K562 (cell line): ENCODE measurements at regions not wholly inside any gene's neighbourhood (a gene's known extent, or its start where the extent isn't known, plus 50 kb on each side); places are given as distances from the start of the nearest gene placed in this dataset.

ENCODE experiments used
- BMI1 ChIP-seq: fragments of 150-350 bp; IDR thresholded peaks from 2 replicates; pipeline ENCODE4 v1.6.1; 2014; ENCODE audit warnings: low read length
- CBFB ChIP-seq: sonication (generic); formaldehyde crosslinking; IDR thresholded peaks from 2 replicates; pipeline ENCODE4 v1.4.0; 2020; ENCODE audit warnings: mild to moderate bottlenecking, missing genetic modification reagents
- EP300 ChIP-seq: IDR thresholded peaks from 2 replicates; pipeline ENCODE4 v1.6.1; 2012; ENCODE audit warnings: low read length, improper control_type of control experiment
- ETS2 ChIP-seq: IDR thresholded peaks from 2 replicates; pipeline ENCODE4 v1.6.1; 2016; ENCODE audit warnings: borderline replicate concordance, missing genetic modification characterization, mild to moderate bottlenecking, moderate library complexity, missing compliant biosample characterization; ENCODE audit not compliant: poor library complexity, severe bottlenecking
- FIP1L1 ChIP-seq: fragments of 200-400 bp; formaldehyde crosslinking; IDR thresholded peaks from 2 replicates; pipeline ENCODE4 v1.6.1; 2018; ENCODE audit warnings: mild to moderate bottlenecking, low read depth, low read length; ENCODE audit not compliant: poor library complexity, severe bottlenecking
- GABPB1 ChIP-seq: sonication (generic); formaldehyde crosslinking; IDR thresholded peaks from 2 replicates; pipeline ENCODE4 v1.8.0; 2022; ENCODE audit warnings: mild to moderate bottlenecking, missing genetic modification reagents
- MNT ChIP-seq, 2 experiments: fragments of 450-650 bp; conservative IDR thresholded peaks; 2 replicates each; pipeline ENCODE4 v1.6.1; 2017; ENCODE audit warnings: mild to moderate bottlenecking in 2 of 2, moderate library complexity in 2 of 2
- MXI1 ChIP-seq: IDR thresholded peaks from 2 replicates; pipeline ENCODE4 v1.6.1; 2011; ENCODE audit warnings: low read depth, mild to moderate bottlenecking, improper control_type of control experiment, low read length
- MYC ChIP-seq, 2 experiments: fragments of 250-450 bp in 1 of 2; sonication (Bioruptor Pico) in 1 of 2; IDR thresholded peaks; 2 replicates each; pipeline versions ENCODE4 v1.5.1 to v1.6.1; 2012 to 2021; ENCODE audit warnings: low read depth in 2 of 2, borderline replicate concordance in 1 of 2, improper control_type of control experiment in 1 of 2, low read length in 1 of 2, mild to moderate bottlenecking in 1 of 2, moderate library complexity in 1 of 2
- NCOA6 ChIP-seq: fragments of 450-650 bp; IDR thresholded peaks from 2 replicates; pipeline ENCODE4 v1.6.1; 2017; ENCODE audit warnings: mild to moderate bottlenecking
- NR2F6 ChIP-seq: fragments of 450-650 bp; formaldehyde crosslinking; IDR thresholded peaks from 2 replicates; pipeline ENCODE4 v1.4.0; 2020; ENCODE audit warnings: mild to moderate bottlenecking
- NR3C1 ChIP-seq: sonication (generic); formaldehyde crosslinking; IDR thresholded peaks from 2 replicates; pipeline ENCODE4 v1.8.1; 2022; ENCODE audit warnings: missing genetic modification reagents
- RBM25 ChIP-seq: fragments of 200-400 bp; formaldehyde crosslinking; IDR thresholded peaks from 2 replicates; pipeline ENCODE4 v1.6.1; 2018; ENCODE audit warnings: low read length, low read depth, moderate library complexity; ENCODE audit not compliant: severe bottlenecking
- SETDB1 ChIP-seq: IDR thresholded peaks from one replicate; pipeline ENCODE4 v1.6.1; 2012; ENCODE audit warnings: low read length, control low read depth, inconsistent platforms
- SIN3A ChIP-seq, 2 experiments: fragments of 150-350 bp in 1 of 2; IDR thresholded peaks; 2 replicates each; pipeline ENCODE4 v1.6.1; 2011 to 2016; ENCODE audit warnings: borderline replicate concordance in 2 of 2, low read depth in 2 of 2, low read length in 2 of 2, mild to moderate bottlenecking in 2 of 2, moderate library complexity in 2 of 2; ENCODE audit not compliant: control insufficient read depth in 1 of 2
- SMC3 ChIP-seq: conservative IDR thresholded peaks from 2 replicates; pipeline ENCODE4 v1.6.1; 2011; ENCODE audit warnings: low read depth, low read length, improper control_type of control experiment; ENCODE audit not compliant: insufficient read depth
- ZKSCAN1 ChIP-seq: fragments of 150-350 bp; IDR thresholded peaks from 2 replicates; pipeline ENCODE4 v1.6.1; 2016; ENCODE audit warnings: low read depth, low read length
- ZNF347 ChIP-seq: fragments of 450-650 bp; formaldehyde crosslinking; IDR thresholded peaks from 2 replicates; pipeline ENCODE4 v1.4.0; 2020; ENCODE audit warnings: low read depth, mild to moderate bottlenecking, moderate library complexity
- TF ChIP-seq, protein P1 (sequence below): fragments of 450-650 bp; formaldehyde crosslinking; IDR thresholded peaks from 2 replicates; pipeline ENCODE4 v1.4.0; 2020; ENCODE audit warnings: mild to moderate bottlenecking, moderate library complexity

DNA sequence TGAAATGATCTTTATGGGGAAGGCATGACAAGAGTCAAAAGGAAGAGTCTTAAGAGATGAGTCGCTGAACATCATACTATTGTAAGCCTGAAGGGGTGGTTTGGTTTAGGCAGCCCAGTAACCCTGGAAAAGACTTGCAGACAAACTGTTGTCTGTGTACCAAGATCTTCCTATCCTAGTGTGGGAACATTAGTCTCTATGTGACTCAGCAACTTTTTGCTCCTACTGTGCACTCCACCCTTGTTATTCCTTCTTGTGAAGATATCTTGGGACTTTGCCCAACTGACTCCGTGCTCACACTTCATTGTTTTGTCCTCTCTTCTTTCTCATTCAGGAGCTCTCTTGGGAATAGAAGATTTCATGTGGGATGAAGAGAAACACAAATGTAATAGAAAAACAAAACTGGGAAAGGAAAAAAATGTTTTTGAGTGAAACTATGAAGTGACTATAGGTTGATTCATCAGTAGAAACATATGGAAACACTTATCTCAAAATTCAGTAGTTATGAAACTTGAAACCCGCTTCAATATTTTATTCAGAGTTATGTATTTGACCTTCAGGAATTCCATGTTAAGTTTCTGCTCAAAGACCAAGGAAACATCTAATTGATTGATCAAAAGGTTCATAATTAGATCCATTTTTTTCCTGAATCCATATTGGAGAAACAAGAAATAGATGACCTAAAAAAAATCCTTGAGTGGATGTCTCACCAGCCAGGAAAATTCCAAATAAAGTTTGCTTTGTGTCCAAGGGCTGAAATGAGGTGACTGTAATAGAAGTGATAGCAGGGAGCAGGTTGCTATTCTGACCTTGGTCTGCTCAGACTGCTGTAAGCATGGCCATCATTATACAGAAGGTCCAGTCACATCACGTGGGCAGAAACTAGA is 67.2 kb downstream of the BTG1 start (continued):
- TF ChIP-seq ETS2 (no peak), RBM25 (no peak), SMC3 (no peak), MYC (IDR thresholded peaks at IDR 0.05; ENCODE audit: low read depth, low read length) (0 out of 2 replicates have a peak, but pooled peaks have one; percentile 32), MYC (CRISPR knock-in tag; IDR thresholded peaks at IDR 0.05; ENCODE audit: borderline replicate concordance, low read depth) (no peak), SIN3A (IDR thresholded peaks at IDR 0.05; ENCODE audit: borderline replicate concordance in 2 of 2, control insufficient read depth in 1 of 2, low read depth in 2 of 2, low read length in 2 of 2) (no peak), ZNF347 (CRISPR knock-in tag) (no peak), SETDB1 (no peak), CBFB (CRISPR knock-in tag) (no peak), GABPB1 (CRISPR knock-in tag) (no peak), NR2F6 (CRISPR knock-in tag) (no peak), NR3C1 (CRISPR knock-in tag) (no peak), BMI1 (no peak), ZKSCAN1 (peak; percentile 90), EP300 (peak; percentile 58), FIP1L1 (no peak), MNT (conservative IDR thresholded peaks at IDR 0.05) (0 out of 4 replicates have a peak, but pooled peaks of 1 of the 2 experiments have one; percentile 21), NCOA6 (no peak), MXI1 (no peak)
- TF ChIP-seq, protein P1, sequence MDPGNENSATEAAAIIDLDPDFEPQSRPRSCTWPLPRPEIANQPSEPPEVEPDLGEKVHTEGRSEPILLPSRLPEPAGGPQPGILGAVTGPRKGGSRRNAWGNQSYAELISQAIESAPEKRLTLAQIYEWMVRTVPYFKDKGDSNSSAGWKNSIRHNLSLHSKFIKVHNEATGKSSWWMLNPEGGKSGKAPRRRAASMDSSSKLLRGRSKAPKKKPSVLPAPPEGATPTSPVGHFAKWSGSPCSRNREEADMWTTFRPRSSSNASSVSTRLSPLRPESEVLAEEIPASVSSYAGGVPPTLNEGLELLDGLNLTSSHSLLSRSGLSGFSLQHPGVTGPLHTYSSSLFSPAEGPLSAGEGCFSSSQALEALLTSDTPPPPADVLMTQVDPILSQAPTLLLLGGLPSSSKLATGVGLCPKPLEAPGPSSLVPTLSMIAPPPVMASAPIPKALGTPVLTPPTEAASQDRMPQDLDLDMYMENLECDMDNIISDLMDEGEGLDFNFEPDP (CRISPR knock-in tag), result no peak
